Vagina (tissue), 2 donors: ENCODE measurements at regions not wholly inside any gene's neighbourhood (a gene's known extent, or its start where the extent isn't known, plus 50 kb on each side); places are given as distances from the start of the nearest gene placed in this dataset.

Experiments used
- DNase-seq, 2 donors: peaks; one replicate each; pipeline ENCODE4 v3.0.0-alpha.2; 2017; ENCODE audit errors: extremely low spot score in 2 of 2
- H3K27ac ChIP-seq: fragments of 200-600 bp; sonication (generic); one replicate; pipeline ENCODE4 v1.5.1; 2019
- H3K27me3 ChIP-seq: fragments of 200-600 bp; sonication (generic); one replicate; pipeline ENCODE4 v1.5.1; 2019
- H3K36me3 ChIP-seq, 2 donors: fragments of 200-600 bp; sonication (generic); one replicate each; pipeline ENCODE4 v1.5.1; 2017 to 2019
- H3K4me1 ChIP-seq: fragments of 200-600 bp; sonication (generic); one replicate; pipeline ENCODE4 v1.5.1; 2019
- H3K4me3 ChIP-seq, 2 donors: fragments of 200-600 bp; sonication (generic); 1 replicate in 1 of 2; 2 replicates in 1 of 2; pipeline ENCODE4 v1.5.1; 2016 to 2019
- H3K9me3 ChIP-seq: fragments of 200-600 bp; sonication (generic); one replicate; pipeline ENCODE4 v1.5.1; 2019
- CTCF ChIP-seq, 3 experiments: fragments of 450-650 bp in 2 of 3; fragments of 200-600 bp in 1 of 3; sonication (generic) in 1 of 3; IDR thresholded peaks; one replicate each; pipeline ENCODE4 v1.5.1; 2017 to 2019; ENCODE audit warnings: antibody characterized with exemption in 3 of 3, mild to moderate bottlenecking in 2 of 3, moderate library complexity in 2 of 3
- POLR2A ChIP-seq, 2 donors: fragments of 450-650 bp; IDR thresholded peaks; one replicate each; pipeline ENCODE4 v1.6.1; 2017; ENCODE audit warnings: antibody characterized with exemption in 2 of 2, mild to moderate bottlenecking in 2 of 2, moderate library complexity in 2 of 2
- POLR2AphosphoS5 ChIP-seq, 2 donors: sonication (generic); formaldehyde crosslinking; IDR thresholded peaks; one replicate each; pipeline ENCODE4 v1.9.0; 2017; ENCODE audit warnings: antibody characterized with exemption in 2 of 2, mild to moderate bottlenecking in 2 of 2, low read depth in 1 of 2; ENCODE audit not compliant: insufficient read depth in 1 of 2
- intact Hi-C: fragments of 100-400 bp; cut with DNase I; formaldehyde crosslinking; loops from one replicate; pipeline ENCODE4 v1.15.1; 2023

DNA sequence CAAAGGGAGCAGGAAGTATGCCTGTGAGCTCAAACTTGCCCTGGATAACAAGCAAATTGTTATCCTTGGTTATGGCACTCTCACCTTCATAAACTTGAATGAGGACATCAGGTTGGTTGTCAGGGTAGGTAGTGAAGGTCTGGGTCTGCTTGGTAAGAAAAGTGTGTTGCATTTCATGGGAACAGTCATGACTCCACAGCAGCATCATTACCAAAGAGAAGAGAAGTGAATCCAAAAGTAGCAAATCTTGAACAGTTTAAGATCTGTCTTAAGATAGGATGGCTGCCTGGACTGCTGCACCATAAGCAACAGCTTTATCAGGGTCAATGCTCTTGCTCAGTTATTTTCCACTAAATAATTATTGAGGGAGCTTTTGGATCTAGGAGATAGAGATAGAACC, 350.7 kb upstream of the MAP2 start:
- no peaks in the 10 kb centered on the region for H3K27me3 ChIP-seq
- H3K27ac ChIP-seq = no peak overlapping the region
- no peak for DNase-seq
- intact Hi-C loops = no loop called here
- H3K4me1 ChIP-seq = no peaks in the 10 kb centered on the region
- H3K4me3 ChIP-seq = no peak overlapping the region
- TF ChIP-seq POLR2AphosphoS5 (IDR thresholded peaks at IDR 0.05; ENCODE audit: insufficient read depth in 1 of 2, low read depth in 1 of 2) (no peak), POLR2A (IDR thresholded peaks at IDR 0.05) (no peak), CTCF (IDR thresholded peaks at IDR 0.05) (no peak)
- no peaks in the 10 kb centered on the region for H3K36me3 ChIP-seq
- no peaks in the 10 kb centered on the region for H3K9me3 ChIP-seq

GRCh38 chr2:209074711-209075110, 349.1 kb upstream of the MAP2 start:
- TF ChIP-seq POLR2A (IDR thresholded peaks at IDR 0.05) (no peak), POLR2AphosphoS5 (IDR thresholded peaks at IDR 0.05; ENCODE audit: insufficient read depth in 1 of 2, low read depth in 1 of 2) (no peak), CTCF (IDR thresholded peaks at IDR 0.05) (no peak)
- no peaks in the 10 kb centered on the region for H3K9me3 ChIP-seq
- DNase-seq = no peak
- no peaks in the 10 kb centered on the region for H3K36me3 ChIP-seq
- no peak overlapping the region for H3K27ac ChIP-seq
- intact Hi-C loops = no loop called here
- H3K4me3 ChIP-seq = no peak overlapping the region
- H3K4me1 ChIP-seq = no peaks in the 10 kb centered on the region
- no peaks in the 10 kb centered on the region for H3K27me3 ChIP-seq

DNA sequence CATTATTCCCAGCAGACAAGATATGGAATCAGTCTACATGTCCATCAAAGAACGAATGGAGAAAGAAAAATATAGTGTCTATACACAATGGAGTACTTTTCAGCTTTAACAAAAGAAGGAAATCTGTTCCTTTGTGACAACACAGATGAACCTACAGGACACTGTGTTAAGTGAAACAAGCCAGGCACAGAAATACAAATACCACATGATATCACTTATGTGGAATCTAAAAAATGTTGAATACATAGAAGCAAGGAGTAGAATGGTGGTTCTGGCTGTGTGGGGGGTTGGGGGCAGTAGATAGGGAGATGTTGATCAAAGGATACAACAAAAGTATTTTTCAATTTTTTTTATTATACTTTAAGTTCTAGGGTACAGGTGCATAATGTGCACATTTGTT, 347.7 kb upstream of the MAP2 start:
- Histone ChIP-seq H3K27ac (no peak overlapping the region), H3K4me3 (no peak overlapping the region), H3K27me3 (no peaks in the 10 kb centered on the region), H3K9me3 (no peaks in the 10 kb centered on the region), H3K36me3 (no peaks in the 10 kb centered on the region), H3K4me1 (no peaks in the 10 kb centered on the region)
- intact Hi-C loops = no loop called here
- TF ChIP-seq POLR2A (IDR thresholded peaks at IDR 0.05) (no peak), CTCF (IDR thresholded peaks at IDR 0.05) (no peak), POLR2AphosphoS5 (IDR thresholded peaks at IDR 0.05; ENCODE audit: insufficient read depth in 1 of 2, low read depth in 1 of 2) (no peak)
- no peak for DNase-seq

DNA sequence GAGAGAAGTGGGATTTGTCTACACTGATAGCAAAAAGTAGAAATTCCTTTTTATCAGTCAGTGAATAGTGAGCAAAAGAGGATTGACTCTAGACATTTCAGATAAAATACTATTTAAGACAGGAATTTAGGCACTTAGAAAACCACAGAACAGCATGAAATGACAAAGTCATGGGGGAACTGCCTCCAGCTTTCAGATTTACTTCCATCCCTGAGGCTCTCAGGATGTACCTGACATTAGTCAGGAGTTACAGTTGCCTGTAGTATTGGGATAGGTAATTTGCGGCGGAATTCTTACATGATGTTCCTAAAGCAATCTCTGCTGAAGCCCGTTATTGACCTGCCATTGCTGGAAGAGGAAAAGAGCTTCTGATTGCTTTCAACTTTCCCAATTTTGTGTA, 337.1 kb upstream of the MAP2 start:
- intact Hi-C loops = no loop called here
- H3K27ac ChIP-seq = no peak overlapping the region
- TF ChIP-seq CTCF (IDR thresholded peaks at IDR 0.05) = no peak
- TF ChIP-seq POLR2AphosphoS5 (IDR thresholded peaks at IDR 0.05; ENCODE audit: insufficient read depth in 1 of 2, low read depth in 1 of 2) = no peak

GRCh38 chr2:209091056-209091455, 332.8 kb upstream of the MAP2 start:
- no peak for TF ChIP-seq CTCF (IDR thresholded peaks at IDR 0.05)
- no peak for TF ChIP-seq POLR2AphosphoS5 (IDR thresholded peaks at IDR 0.05; ENCODE audit: insufficient read depth in 1 of 2, low read depth in 1 of 2)
- no peak for TF ChIP-seq POLR2A (IDR thresholded peaks at IDR 0.05)
- H3K36me3 ChIP-seq = no peaks in the 10 kb centered on the region
- DNase-seq = no peak
- no peaks in the 10 kb centered on the region for H3K9me3 ChIP-seq
- no peak overlapping the region for H3K4me3 ChIP-seq
- no peaks in the 10 kb centered on the region for H3K4me1 ChIP-seq
- H3K27ac ChIP-seq = no peak overlapping the region
- intact Hi-C loops = no loop called here
- no peaks in the 10 kb centered on the region for H3K27me3 ChIP-seq

More for the DNA sequence above, 337.1 kb upstream of the MAP2 start:
- DNase-seq = no peak
- H3K4me1 ChIP-seq = no peaks in the 10 kb centered on the region
- no peaks in the 10 kb centered on the region for H3K27me3 ChIP-seq
- no peak overlapping the region for H3K4me3 ChIP-seq
- no peaks in the 10 kb centered on the region for H3K36me3 ChIP-seq
- H3K9me3 ChIP-seq = no peaks in the 10 kb centered on the region
